Ishikawa (cell line): ENCODE measurements at regions not wholly inside any gene's neighbourhood (a gene's known extent, or its start where the extent isn't known, plus 50 kb on each side); places are given as distances from the start of the nearest gene placed in this dataset.

Experiments
- CEBPB ChIP-seq: IDR thresholded peaks from 2 replicates; pipeline ENCODE4 v1.6.1; 2012
- CREB1 ChIP-seq: IDR thresholded peaks from 2 replicates; pipeline ENCODE4 v1.6.1; 2012; ENCODE audit warnings: low read depth
- EP300 ChIP-seq: IDR thresholded peaks from 2 replicates; pipeline ENCODE4 v1.6.1; 2012; ENCODE audit warnings: borderline replicate concordance
- FOXM1 ChIP-seq: IDR thresholded peaks from 2 replicates; pipeline ENCODE4 v1.6.1; 2012; ENCODE audit warnings: low read depth, borderline replicate concordance
- NFIC ChIP-seq: IDR thresholded peaks from 2 replicates; pipeline ENCODE4 v1.6.1; 2012
- RAD21 ChIP-seq: IDR thresholded peaks from 2 replicates; pipeline ENCODE4 v1.6.1; 2012; ENCODE audit warnings: low read depth
- TAF1 ChIP-seq: IDR thresholded peaks from 2 replicates; pipeline ENCODE4 v1.6.1; 2012; ENCODE audit warnings: low read depth, mild to moderate bottlenecking
- TCF12 ChIP-seq: IDR thresholded peaks from 2 replicates; pipeline ENCODE4 v1.6.1; 2012; ENCODE audit warnings: low read depth
- TEAD4 ChIP-seq: IDR thresholded peaks from 2 replicates; pipeline ENCODE4 v1.6.1; 2012
- YY1 ChIP-seq: IDR thresholded peaks from 2 replicates; pipeline ENCODE4 v1.6.1; 2012; ENCODE audit warnings: low read depth
- ZBTB7A ChIP-seq: IDR thresholded peaks from 2 replicates; pipeline ENCODE4 v1.6.1; 2012; ENCODE audit warnings: low read depth
- TF ChIP-seq, protein P1 (sequence below): IDR thresholded peaks from 2 replicates; pipeline ENCODE4 v1.6.1; 2012
- TF ChIP-seq, protein P2 (sequence below): IDR thresholded peaks from 2 replicates; pipeline ENCODE4 v1.6.1; 2012
- TF ChIP-seq, protein P3 (sequence below): IDR thresholded peaks from 2 replicates; pipeline ENCODE4 v1.6.1; 2012; ENCODE audit warnings: low read depth, mild to moderate bottlenecking

DNA sequence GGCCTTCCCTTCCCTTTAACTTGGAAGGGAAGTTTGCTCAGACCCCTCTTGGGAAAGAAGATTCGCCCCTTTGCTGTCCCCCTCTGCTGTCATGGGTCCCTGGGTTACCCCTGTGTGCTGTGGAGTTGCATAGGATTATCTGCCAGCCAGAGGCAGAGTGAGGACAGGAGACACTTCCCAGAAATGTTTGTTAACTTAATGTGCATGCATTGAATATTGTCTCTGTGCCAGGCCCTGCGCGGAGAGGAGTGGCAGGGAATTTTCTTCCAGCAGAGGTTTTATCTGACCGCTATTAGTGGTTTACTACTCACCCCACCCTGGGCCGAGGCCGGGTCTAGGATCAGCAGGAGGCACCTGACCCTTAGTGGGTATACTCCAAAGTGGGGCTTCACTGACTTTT is 894.8 kb downstream of the TBC1D22A start:
- TF ChIP-seq, protein P1, sequence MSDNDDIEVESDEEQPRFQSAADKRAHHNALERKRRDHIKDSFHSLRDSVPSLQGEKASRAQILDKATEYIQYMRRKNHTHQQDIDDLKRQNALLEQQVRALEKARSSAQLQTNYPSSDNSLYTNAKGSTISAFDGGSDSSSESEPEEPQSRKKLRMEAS, result no peak
- TF ChIP-seq, protein P2, sequence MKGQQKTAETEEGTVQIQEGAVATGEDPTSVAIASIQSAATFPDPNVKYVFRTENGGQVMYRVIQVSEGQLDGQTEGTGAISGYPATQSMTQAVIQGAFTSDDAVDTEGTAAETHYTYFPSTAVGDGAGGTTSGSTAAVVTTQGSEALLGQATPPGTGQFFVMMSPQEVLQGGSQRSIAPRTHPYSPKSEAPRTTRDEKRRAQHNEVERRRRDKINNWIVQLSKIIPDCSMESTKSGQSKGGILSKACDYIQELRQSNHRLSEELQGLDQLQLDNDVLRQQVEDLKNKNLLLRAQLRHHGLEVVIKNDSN, result no peak
- TF ChIP-seq CREB1, result no peak
- no peak for TF ChIP-seq TEAD4
- no peak for TF ChIP-seq NFIC
- no peak for TF ChIP-seq RAD21
- no peak for TF ChIP-seq EP300
- no peak for TF ChIP-seq FOXM1
- no peak for TF ChIP-seq CEBPB
- TF ChIP-seq, protein P3, sequence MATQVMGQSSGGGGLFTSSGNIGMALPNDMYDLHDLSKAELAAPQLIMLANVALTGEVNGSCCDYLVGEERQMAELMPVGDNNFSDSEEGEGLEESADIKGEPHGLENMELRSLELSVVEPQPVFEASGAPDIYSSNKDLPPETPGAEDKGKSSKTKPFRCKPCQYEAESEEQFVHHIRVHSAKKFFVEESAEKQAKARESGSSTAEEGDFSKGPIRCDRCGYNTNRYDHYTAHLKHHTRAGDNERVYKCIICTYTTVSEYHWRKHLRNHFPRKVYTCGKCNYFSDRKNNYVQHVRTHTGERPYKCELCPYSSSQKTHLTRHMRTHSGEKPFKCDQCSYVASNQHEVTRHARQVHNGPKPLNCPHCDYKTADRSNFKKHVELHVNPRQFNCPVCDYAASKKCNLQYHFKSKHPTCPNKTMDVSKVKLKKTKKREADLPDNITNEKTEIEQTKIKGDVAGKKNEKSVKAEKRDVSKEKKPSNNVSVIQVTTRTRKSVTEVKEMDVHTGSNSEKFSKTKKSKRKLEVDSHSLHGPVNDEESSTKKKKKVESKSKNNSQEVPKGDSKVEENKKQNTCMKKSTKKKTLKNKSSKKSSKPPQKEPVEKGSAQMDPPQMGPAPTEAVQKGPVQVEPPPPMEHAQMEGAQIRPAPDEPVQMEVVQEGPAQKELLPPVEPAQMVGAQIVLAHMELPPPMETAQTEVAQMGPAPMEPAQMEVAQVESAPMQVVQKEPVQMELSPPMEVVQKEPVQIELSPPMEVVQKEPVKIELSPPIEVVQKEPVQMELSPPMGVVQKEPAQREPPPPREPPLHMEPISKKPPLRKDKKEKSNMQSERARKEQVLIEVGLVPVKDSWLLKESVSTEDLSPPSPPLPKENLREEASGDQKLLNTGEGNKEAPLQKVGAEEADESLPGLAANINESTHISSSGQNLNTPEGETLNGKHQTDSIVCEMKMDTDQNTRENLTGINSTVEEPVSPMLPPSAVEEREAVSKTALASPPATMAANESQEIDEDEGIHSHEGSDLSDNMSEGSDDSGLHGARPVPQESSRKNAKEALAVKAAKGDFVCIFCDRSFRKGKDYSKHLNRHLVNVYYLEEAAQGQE, result no peak
- no peak for TF ChIP-seq TCF12
- no peak for TF ChIP-seq YY1
- no peak for TF ChIP-seq ZBTB7A
- TF ChIP-seq TAF1, result no peak
